ENCODE measurements at regions not wholly inside any gene's neighbourhood (a gene's known extent, or its start where the extent isn't known, plus 50 kb on each side); places are given as distances from the start of the nearest gene placed in this dataset.

DNA sequence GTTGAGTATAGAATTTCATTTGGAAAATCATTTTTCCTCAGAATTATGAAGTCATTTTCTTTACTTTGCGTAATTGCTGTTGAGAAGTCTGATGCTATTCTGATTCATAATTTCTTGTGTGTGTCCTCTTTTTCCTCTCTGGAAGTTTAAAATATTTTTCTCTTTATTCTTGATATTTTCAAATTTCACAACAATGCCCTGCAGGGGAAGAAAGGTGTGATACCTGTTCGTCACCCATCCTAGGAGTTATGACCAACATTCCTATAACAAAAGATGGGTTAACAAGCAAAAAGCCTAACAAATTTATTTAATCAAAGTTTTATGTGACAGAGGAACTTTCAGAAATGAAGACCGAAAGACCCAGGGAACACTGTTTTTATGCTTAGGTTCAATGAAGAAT lies 171.5 kb upstream of the AKIRIN2 start:
- H3K27me3 ChIP-seq (replicated peaks; ENCODE audit: control insufficient read depth, insufficient read depth, low read length, poor library complexity, severe bottlenecking), result no peaks in the 10 kb centered on the region
- H3K9me3 ChIP-seq (ENCODE audit: control insufficient read depth, low read length), result no peaks in the 10 kb centered on the region
- H3K27ac ChIP-seq (ENCODE audit: insufficient read depth, low read length, poor library complexity, severe bottlenecking), result no peak overlapping the region
- DNase-seq, result no peak
- no peaks in the 10 kb centered on the region for H3K4me1 ChIP-seq (ENCODE audit: control insufficient read depth, insufficient read depth, low read length, poor library complexity, severe bottlenecking)
- no peaks in the 10 kb centered on the region for H3K36me3 ChIP-seq (ENCODE audit: control insufficient read depth, insufficient read depth, low read length)
- H3K4me3 ChIP-seq (ENCODE audit: insufficient read depth, low read depth, low read length, poor library complexity, severe bottlenecking), result no peak overlapping the region

DNA sequence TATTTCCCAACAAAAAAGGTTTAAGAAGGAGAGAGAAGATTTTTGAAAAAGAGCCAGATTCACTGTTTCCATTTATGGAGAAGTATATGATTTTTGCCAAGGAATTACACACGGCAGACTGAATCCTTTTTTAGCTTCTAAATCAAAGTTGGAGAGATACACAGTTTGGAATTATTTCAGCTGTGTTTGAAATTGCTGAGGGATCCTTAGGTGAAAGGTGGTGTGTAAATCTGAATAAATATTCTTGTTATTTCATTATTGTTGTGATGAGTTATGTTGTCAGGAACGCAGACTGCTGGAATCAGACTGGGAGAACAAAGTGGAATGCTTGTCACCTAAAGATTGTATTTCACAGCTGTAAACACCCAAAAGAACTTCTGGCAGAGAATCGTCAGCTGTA lies 168.5 kb upstream of the AKIRIN2 start:
- DNase-seq, result no peak

DNA sequence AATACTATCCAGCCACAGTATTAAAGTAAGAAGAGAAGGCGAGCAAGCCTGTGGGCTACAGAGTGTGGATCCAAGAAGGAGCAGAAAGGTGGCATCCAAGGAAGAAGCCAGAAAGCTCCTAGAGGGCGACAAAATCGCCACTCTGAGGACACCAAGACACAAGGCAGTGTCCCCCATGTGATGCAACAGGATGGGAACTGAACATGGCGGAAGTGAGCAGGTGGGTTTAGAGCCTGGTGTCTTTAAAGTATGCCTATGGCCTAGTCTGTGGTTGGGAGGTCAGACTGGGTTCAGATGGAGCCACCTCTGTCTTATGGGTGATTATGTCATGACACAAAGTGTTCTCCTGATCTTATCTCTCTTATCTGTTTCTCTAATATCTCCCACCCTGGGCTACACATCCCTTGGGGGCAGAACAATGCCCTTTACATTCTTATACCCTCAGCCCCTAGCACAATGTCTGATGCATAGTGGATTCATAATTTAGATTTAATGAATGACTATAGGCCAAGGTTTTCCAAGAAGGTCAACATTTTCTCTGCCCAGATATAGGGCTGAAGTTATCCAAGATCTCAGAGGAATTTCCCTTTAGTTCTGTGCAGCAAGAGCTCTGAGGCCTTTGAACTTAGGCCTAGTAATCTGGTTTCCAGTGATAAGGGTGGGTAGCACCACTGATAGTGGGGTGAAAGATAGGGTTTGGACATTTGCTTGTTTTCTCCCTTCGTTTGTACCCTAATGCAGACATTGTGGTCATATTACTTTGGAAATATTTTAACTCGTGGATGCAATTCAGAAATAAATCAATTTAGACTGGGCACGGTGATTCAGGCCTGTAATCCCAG lies 167.3 kb upstream of the AKIRIN2 start:
- no peaks in the 10 kb centered on the region for H3K4me1 ChIP-seq (ENCODE audit: control insufficient read depth, insufficient read depth, low read length, poor library complexity, severe bottlenecking)
- DNase-seq, result no peak
- H3K27ac ChIP-seq (ENCODE audit: insufficient read depth, low read length, poor library complexity, severe bottlenecking), result no peak overlapping the region
- no peaks in the 10 kb centered on the region for H3K36me3 ChIP-seq (ENCODE audit: control insufficient read depth, insufficient read depth, low read length)
- H3K4me3 ChIP-seq (ENCODE audit: insufficient read depth, low read depth, low read length, poor library complexity, severe bottlenecking), result no peak overlapping the region
- no peaks in the 10 kb centered on the region for H3K9me3 ChIP-seq (ENCODE audit: control insufficient read depth, low read length)
- no peaks in the 10 kb centered on the region for H3K27me3 ChIP-seq (replicated peaks; ENCODE audit: control insufficient read depth, insufficient read depth, low read length, poor library complexity, severe bottlenecking)

More for the DNA sequence above, 168.5 kb upstream of the AKIRIN2 start:
- H3K4me3 ChIP-seq (ENCODE audit: insufficient read depth, low read depth, low read length, poor library complexity, severe bottlenecking), result no peak overlapping the region
- H3K4me1 ChIP-seq (ENCODE audit: control insufficient read depth, insufficient read depth, low read length, poor library complexity, severe bottlenecking), result no peaks in the 10 kb centered on the region
- H3K9me3 ChIP-seq (ENCODE audit: control insufficient read depth, low read length), result no peaks in the 10 kb centered on the region
- H3K27ac ChIP-seq (ENCODE audit: insufficient read depth, low read length, poor library complexity, severe bottlenecking), result no peak overlapping the region
- H3K27me3 ChIP-seq (replicated peaks; ENCODE audit: control insufficient read depth, insufficient read depth, low read length, poor library complexity, severe bottlenecking), result no peaks in the 10 kb centered on the region
- no peaks in the 10 kb centered on the region for H3K36me3 ChIP-seq (ENCODE audit: control insufficient read depth, insufficient read depth, low read length)

DNA sequence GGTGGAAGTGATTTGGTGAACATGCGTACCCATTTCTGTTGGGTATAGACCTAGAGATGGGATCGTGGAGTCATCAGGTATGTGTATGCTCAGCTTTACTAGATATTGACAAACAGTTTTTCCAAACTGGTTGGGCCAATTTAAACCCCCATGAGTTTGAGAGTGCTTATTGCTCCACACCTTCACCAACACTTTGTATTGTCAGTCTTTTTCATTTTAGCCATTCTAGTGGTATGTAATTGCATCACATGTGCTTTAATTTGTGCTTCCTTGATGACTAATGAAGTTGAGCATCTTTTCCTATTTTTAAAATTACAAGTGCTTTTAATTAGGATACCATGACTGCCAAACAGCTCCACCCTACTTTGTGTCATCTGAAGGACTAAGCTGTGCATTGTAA lies 158.9 kb upstream of the AKIRIN2 start:
- DNase-seq, result no peak

DNA sequence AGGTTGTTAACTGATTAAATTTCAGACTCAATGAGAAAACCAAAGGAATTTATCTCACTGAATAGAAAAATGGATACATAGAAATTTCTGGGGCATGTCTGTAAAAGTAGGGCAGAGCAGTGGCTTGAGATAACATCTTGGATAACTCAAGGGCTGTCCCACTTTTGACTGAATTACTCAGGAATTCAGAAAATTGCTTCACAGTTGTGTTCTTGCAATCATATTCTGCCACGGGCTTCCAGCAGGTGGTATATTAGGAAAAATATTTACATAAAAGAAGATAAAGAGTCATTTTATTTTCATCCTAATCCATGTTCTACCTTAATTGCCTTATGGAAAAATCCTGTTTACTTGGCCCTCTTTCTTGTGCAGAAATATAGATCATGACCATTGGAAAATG lies 156.4 kb upstream of the AKIRIN2 start:
- DNase-seq, result no peak
- no peaks in the 10 kb centered on the region for H3K36me3 ChIP-seq (ENCODE audit: control insufficient read depth, insufficient read depth, low read length)
- no peak overlapping the region for H3K4me3 ChIP-seq (ENCODE audit: insufficient read depth, low read depth, low read length, poor library complexity, severe bottlenecking)
- no peaks in the 10 kb centered on the region for H3K27me3 ChIP-seq (replicated peaks; ENCODE audit: control insufficient read depth, insufficient read depth, low read length, poor library complexity, severe bottlenecking)
- H3K27ac ChIP-seq (ENCODE audit: insufficient read depth, low read length, poor library complexity, severe bottlenecking), result no peak overlapping the region
- H3K4me1 ChIP-seq (ENCODE audit: control insufficient read depth, insufficient read depth, low read length, poor library complexity, severe bottlenecking), result no peaks in the 10 kb centered on the region
- H3K9me3 ChIP-seq (ENCODE audit: control insufficient read depth, low read length), result no peaks in the 10 kb centered on the region

More for the DNA sequence above, 158.9 kb upstream of the AKIRIN2 start:
- Histone ChIP-seq H3K4me3 (ENCODE audit: insufficient read depth, low read depth, low read length, poor library complexity, severe bottlenecking) (no peak overlapping the region), H3K27ac (ENCODE audit: insufficient read depth, low read length, poor library complexity, severe bottlenecking) (no peak overlapping the region), H3K4me1 (ENCODE audit: control insufficient read depth, insufficient read depth, low read length, poor library complexity, severe bottlenecking) (no peaks in the 10 kb centered on the region), H3K36me3 (ENCODE audit: control insufficient read depth, insufficient read depth, low read length) (no peaks in the 10 kb centered on the region), H3K9me3 (ENCODE audit: control insufficient read depth, low read length) (no peaks in the 10 kb centered on the region), H3K27me3 (replicated peaks; ENCODE audit: control insufficient read depth, insufficient read depth, low read length, poor library complexity, severe bottlenecking) (no peaks in the 10 kb centered on the region)

DNA sequence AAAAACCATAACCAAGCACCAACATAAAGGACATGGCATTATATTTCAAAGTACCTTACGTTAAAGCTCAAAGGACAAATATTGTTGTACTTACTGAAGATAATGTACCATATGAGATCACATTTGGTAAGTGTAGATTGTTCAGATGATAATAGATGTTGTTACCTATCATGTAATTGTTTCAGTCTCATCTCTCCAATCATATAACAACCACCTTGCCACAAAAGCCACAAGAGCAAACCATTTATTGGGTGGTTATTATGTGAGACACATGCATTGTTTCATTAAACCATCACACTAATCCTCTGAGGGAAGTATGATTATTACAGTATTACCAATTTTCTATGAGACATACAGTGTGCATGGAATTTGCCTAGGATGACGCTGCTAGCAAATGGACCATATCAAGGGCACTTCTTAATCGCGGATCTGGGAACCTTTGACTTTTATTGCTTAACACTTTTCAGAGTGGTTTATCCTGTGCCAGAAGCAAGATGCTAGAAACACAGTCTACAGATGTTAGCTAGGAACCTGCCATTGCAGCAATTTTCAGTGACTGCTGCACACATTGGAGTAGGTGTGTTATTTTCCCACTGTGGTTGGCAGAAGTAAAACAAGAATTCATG lies 149.8 kb upstream of the AKIRIN2 start:
- Histone ChIP-seq H3K27me3 (replicated peaks; ENCODE audit: control insufficient read depth, insufficient read depth, low read length, poor library complexity, severe bottlenecking) (no peaks in the 10 kb centered on the region), H3K36me3 (ENCODE audit: control insufficient read depth, insufficient read depth, low read length) (no peaks in the 10 kb centered on the region), H3K27ac (ENCODE audit: insufficient read depth, low read length, poor library complexity, severe bottlenecking) (no peak overlapping the region), H3K4me3 (ENCODE audit: insufficient read depth, low read depth, low read length, poor library complexity, severe bottlenecking) (no peak overlapping the region), H3K9me3 (ENCODE audit: control insufficient read depth, low read length) (no peaks in the 10 kb centered on the region), H3K4me1 (ENCODE audit: control insufficient read depth, insufficient read depth, low read length, poor library complexity, severe bottlenecking) (no peaks in the 10 kb centered on the region)
- DNase-seq, result no peak

DNA sequence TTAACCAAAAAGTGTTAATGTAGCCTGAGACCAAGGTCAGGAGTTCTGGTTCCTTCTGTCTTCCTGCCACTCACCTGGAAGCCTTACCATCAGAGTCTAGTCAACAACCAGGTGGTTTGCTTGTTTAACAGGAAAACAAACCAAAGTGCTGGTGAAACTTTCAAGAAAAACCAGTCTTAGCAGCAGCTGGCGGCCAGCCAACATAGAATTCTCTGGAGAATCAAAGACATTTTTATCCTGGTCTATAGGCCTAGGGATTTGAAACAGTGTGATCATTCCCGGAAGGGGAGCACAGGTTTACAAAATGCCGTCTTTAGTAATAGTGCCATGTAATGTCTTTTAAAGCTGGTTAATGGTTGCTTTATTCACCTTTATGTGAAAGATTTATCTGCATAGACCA lies 146.6 kb upstream of the AKIRIN2 start:
- Histone ChIP-seq H3K27me3 (replicated peaks; ENCODE audit: control insufficient read depth, insufficient read depth, low read length, poor library complexity, severe bottlenecking) (no peaks in the 10 kb centered on the region), H3K27ac (ENCODE audit: insufficient read depth, low read length, poor library complexity, severe bottlenecking) (no peak overlapping the region), H3K4me1 (ENCODE audit: control insufficient read depth, insufficient read depth, low read length, poor library complexity, severe bottlenecking) (no peaks in the 10 kb centered on the region), H3K4me3 (ENCODE audit: insufficient read depth, low read depth, low read length, poor library complexity, severe bottlenecking) (no peak overlapping the region), H3K36me3 (ENCODE audit: control insufficient read depth, insufficient read depth, low read length) (no peaks in the 10 kb centered on the region), H3K9me3 (ENCODE audit: control insufficient read depth, low read length) (no peaks in the 10 kb centered on the region)
- no peak for DNase-seq

DNA sequence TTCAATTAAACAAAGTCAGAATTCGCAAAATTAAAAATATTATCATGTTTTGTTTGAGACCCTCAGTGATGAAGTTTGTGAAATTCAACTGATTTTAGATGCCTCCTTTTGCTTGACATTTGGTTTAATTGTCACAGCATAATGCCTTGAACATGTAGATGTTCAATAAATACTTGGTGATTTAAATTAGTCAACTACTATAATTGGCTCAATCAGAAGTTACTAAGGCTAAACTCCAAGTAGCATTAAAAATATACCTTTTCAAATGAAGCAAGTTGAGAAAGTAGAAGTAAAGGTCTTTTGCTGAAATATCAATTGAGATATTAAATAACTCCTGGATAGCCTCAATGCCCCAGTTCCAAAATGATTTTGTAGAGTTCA lies 145.8 kb upstream of the AKIRIN2 start:
- H3K9me3 ChIP-seq (ENCODE audit: control insufficient read depth, low read length), result no peaks in the 10 kb centered on the region
- no peaks in the 10 kb centered on the region for H3K27me3 ChIP-seq (replicated peaks; ENCODE audit: control insufficient read depth, insufficient read depth, low read length, poor library complexity, severe bottlenecking)
- no peak for DNase-seq
- no peaks in the 10 kb centered on the region for H3K36me3 ChIP-seq (ENCODE audit: control insufficient read depth, insufficient read depth, low read length)
- no peaks in the 10 kb centered on the region for H3K4me1 ChIP-seq (ENCODE audit: control insufficient read depth, insufficient read depth, low read length, poor library complexity, severe bottlenecking)
- no peak overlapping the region for H3K4me3 ChIP-seq (ENCODE audit: insufficient read depth, low read depth, low read length, poor library complexity, severe bottlenecking)
- H3K27ac ChIP-seq (ENCODE audit: insufficient read depth, low read length, poor library complexity, severe bottlenecking), result no peak overlapping the region

DNA sequence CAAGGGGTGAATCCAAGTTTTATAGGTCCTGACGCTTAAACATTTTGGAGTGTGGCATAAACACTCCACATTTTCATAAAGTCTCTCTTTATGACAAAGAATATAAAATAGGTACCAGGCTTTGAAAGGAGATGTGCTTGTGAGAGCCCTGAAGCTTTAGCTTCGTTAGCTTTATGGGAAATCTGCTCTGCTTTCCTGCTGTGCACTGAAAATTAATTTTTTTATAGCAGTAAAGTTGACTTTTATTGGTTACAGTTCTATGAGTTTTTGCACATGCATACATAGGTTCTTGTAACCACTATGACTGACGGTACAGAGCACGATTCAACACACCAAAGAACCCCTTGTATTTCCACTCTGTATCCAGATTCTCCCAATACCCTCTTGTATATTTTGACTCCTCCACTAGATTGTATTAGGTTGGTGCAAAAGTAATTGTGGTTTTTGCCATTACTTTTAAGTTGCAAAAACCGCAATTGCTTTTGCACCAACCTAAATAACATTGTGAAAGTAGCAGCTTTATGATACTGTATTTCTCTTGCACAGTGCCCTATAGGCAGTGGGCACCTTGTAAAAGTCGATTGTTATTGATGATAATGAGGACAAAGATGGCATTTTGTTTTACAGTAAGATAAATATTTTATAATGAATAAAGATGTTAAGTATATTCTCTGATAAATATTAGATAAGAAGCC lies 145.2 kb upstream of the AKIRIN2 start:
- Histone ChIP-seq H3K4me3 (ENCODE audit: insufficient read depth, low read depth, low read length, poor library complexity, severe bottlenecking) (no peak overlapping the region), H3K4me1 (ENCODE audit: control insufficient read depth, insufficient read depth, low read length, poor library complexity, severe bottlenecking) (no peaks in the 10 kb centered on the region), H3K27me3 (replicated peaks; ENCODE audit: control insufficient read depth, insufficient read depth, low read length, poor library complexity, severe bottlenecking) (no peaks in the 10 kb centered on the region), H3K36me3 (ENCODE audit: control insufficient read depth, insufficient read depth, low read length) (no peaks in the 10 kb centered on the region), H3K9me3 (ENCODE audit: control insufficient read depth, low read length) (no peaks in the 10 kb centered on the region), H3K27ac (ENCODE audit: insufficient read depth, low read length, poor library complexity, severe bottlenecking) (no peak overlapping the region)
- DNase-seq, result no peak

DNA sequence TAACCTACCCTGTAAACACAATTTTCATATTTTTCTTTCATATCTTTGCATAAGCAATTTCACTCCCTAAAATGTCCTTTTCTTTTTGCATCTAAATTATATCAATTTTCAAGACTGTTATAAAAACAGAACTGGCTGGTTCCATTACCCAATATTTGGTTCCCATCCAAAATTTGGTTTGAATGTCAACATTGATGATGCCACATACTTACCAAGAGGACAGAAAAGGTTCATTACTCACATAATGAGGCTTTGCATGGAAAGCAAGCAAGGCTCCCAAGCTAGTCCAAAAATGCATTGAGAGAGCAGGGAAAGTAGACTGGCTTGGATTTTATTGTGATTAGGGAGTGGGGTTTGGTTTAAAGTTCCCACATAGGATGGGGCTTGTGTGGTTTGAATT lies 144.4 kb upstream of the AKIRIN2 start:
- Histone ChIP-seq H3K4me1 (ENCODE audit: control insufficient read depth, insufficient read depth, low read length, poor library complexity, severe bottlenecking) (no peaks in the 10 kb centered on the region), H3K27me3 (replicated peaks; ENCODE audit: control insufficient read depth, insufficient read depth, low read length, poor library complexity, severe bottlenecking) (no peaks in the 10 kb centered on the region), H3K4me3 (ENCODE audit: insufficient read depth, low read depth, low read length, poor library complexity, severe bottlenecking) (no peak overlapping the region), H3K36me3 (ENCODE audit: control insufficient read depth, insufficient read depth, low read length) (no peaks in the 10 kb centered on the region), H3K27ac (ENCODE audit: insufficient read depth, low read length, poor library complexity, severe bottlenecking) (no peak overlapping the region), H3K9me3 (ENCODE audit: control insufficient read depth, low read length) (no peaks in the 10 kb centered on the region)
- DNase-seq, result no peak
